HEK293 (cell line): ENCODE measurements at regions not wholly inside any gene's neighbourhood (a gene's known extent, or its start where the extent isn't known, plus 50 kb on each side); places are given as distances from the start of the nearest gene placed in this dataset.
A peak's percentile ranks its signal among the peaks of the same experiment; 100 is the strongest.

ENCODE experiments used
- CTCF ChIA-PET: fragments of 350-600 bp; formaldehyde crosslinking; extraction: SDS; loops from one replicate; lab custom pipeline; 2021; ENCODE audit warnings: antibody characterized with exemption; lab: Yijun Ruan, JAX
- POLR2A ChIA-PET: fragments of 300-600 bp; formaldehyde crosslinking; extraction: SDS; loops from one replicate; lab custom pipeline; 2020; ENCODE audit warnings: antibody characterized with exemption, inconsistent platforms; lab: Yijun Ruan, JAX
- H3K27ac ChIP-seq: fragments of 200-500 bp; sonication (Bioruptor generic); 2 replicates; pipeline ENCODE4 v1.5.1; 2014; ENCODE audit warnings: low read depth, low read length, control low read depth, inconsistent platforms; ENCODE audit errors: extremely low read depth
- H3K36me3 ChIP-seq, 2 experiments: fragments of 200-500 bp in 1 of 2; sonication (Bioruptor generic) in 1 of 2; 1 replicate in 1 of 2; 2 replicates in 1 of 2; pipeline ENCODE4 v1.5.1; 2014 to 2017; ENCODE audit warnings: inconsistent platforms in 2 of 2, low read length in 2 of 2; ENCODE audit not compliant: control insufficient read depth in 2 of 2, insufficient read depth in 1 of 2
- H3K4me1 ChIP-seq: fragments of 200-500 bp; sonication (Bioruptor generic); 2 replicates; pipeline ENCODE4 v1.5.1; 2014; ENCODE audit warnings: mild to moderate bottlenecking, low read length, inconsistent platforms; ENCODE audit not compliant: control insufficient read depth, insufficient read depth
- H3K4me3 ChIP-seq: 2 replicates; pipeline ENCODE4 v1.5.1; 2011; ENCODE audit warnings: low read depth, mild to moderate bottlenecking, control low read depth, low read length, moderate library complexity
- H3K9me3 ChIP-seq: fragments of 200-500 bp; sonication (Bioruptor generic); 2 replicates; pipeline ENCODE4 v1.5.1; 2014; ENCODE audit warnings: low read depth, low read length, inconsistent platforms; ENCODE audit not compliant: control insufficient read depth, insufficient read depth
- AEBP2 ChIP-seq: fragments of 450-650 bp; formaldehyde crosslinking; IDR thresholded peaks from 2 replicates; pipeline ENCODE4 v1.5.1; 2016; ENCODE audit warnings: missing biosample characterization, missing genetic modification characterization, borderline replicate concordance
- PRDM6 ChIP-seq: fragments of 450-650 bp; formaldehyde crosslinking; IDR thresholded peaks from 2 replicates; pipeline ENCODE4 v1.5.1; 2017; ENCODE audit warnings: missing biosample characterization, missing genetic modification characterization
- SCRT1 ChIP-seq: fragments of 450-650 bp; formaldehyde crosslinking; IDR thresholded peaks from 2 replicates; pipeline ENCODE4 v1.5.1; 2016; ENCODE audit warnings: missing biosample characterization, missing genetic modification characterization, borderline replicate concordance
- SP3 ChIP-seq: fragments of 450-650 bp; formaldehyde crosslinking; IDR thresholded peaks from 2 replicates; pipeline ENCODE4 v1.5.1; 2016; ENCODE audit warnings: missing biosample characterization, missing genetic modification characterization
- TRIM28 ChIP-seq: IDR thresholded peaks from 2 replicates; pipeline ENCODE4 v1.6.1; 2011; ENCODE audit warnings: low read length, control low read depth, borderline replicate concordance
- WT1 ChIP-seq: fragments of 450-650 bp; formaldehyde crosslinking; IDR thresholded peaks from 2 replicates; pipeline ENCODE4 v1.5.1; 2016; ENCODE audit warnings: missing biosample characterization, missing genetic modification characterization
- ZBTB1 ChIP-seq: fragments of 450-650 bp; formaldehyde crosslinking; IDR thresholded peaks from 2 replicates; pipeline ENCODE4 v1.5.1; 2016; ENCODE audit warnings: missing biosample characterization, missing genetic modification characterization
- ZBTB10 ChIP-seq: fragments of 450-650 bp; formaldehyde crosslinking; IDR thresholded peaks from 2 replicates; pipeline ENCODE4 v1.5.1; 2016; ENCODE audit warnings: missing biosample characterization, missing genetic modification characterization
- ZBTB26 ChIP-seq: fragments of 450-650 bp; formaldehyde crosslinking; optimal IDR thresholded peaks from 2 replicates; pipeline ENCODE3; 2016; ENCODE audit warnings: missing biosample characterization, mild to moderate bottlenecking, missing genetic modification characterization
- ZBTB48 ChIP-seq: fragments of 450-650 bp; formaldehyde crosslinking; IDR thresholded peaks from 2 replicates; pipeline ENCODE4 v1.5.1; 2016; ENCODE audit warnings: missing biosample characterization, missing genetic modification characterization
- ZFP41 ChIP-seq: fragments of 450-650 bp; formaldehyde crosslinking; IDR thresholded peaks from 2 replicates; pipeline ENCODE4 v1.5.1; 2016; ENCODE audit warnings: missing biosample characterization, missing genetic modification characterization, borderline replicate concordance
- ZNF114 ChIP-seq: fragments of 450-650 bp; formaldehyde crosslinking; IDR thresholded peaks from 2 replicates; pipeline ENCODE4 v1.5.0; 2017; ENCODE audit warnings: missing biosample characterization, missing genetic modification characterization
- ZNF155 ChIP-seq: fragments of 450-650 bp; formaldehyde crosslinking; IDR thresholded peaks from 2 replicates; pipeline ENCODE4 v1.5.1; 2016; ENCODE audit warnings: missing biosample characterization, missing genetic modification characterization
- ZNF174 ChIP-seq: fragments of 450-650 bp; formaldehyde crosslinking; IDR thresholded peaks from 2 replicates; pipeline ENCODE4 v1.5.0; 2017; ENCODE audit warnings: missing biosample characterization, mild to moderate bottlenecking, missing genetic modification characterization
- ZNF221 ChIP-seq: fragments of 450-650 bp; formaldehyde crosslinking; IDR thresholded peaks from 2 replicates; pipeline ENCODE4 v1.5.1; 2017; ENCODE audit warnings: missing biosample characterization, missing genetic modification characterization, borderline replicate concordance
- ZNF350 ChIP-seq: fragments of 450-650 bp; formaldehyde crosslinking; IDR thresholded peaks from 2 replicates; pipeline ENCODE4 v1.5.0; 2017; ENCODE audit warnings: missing biosample characterization, mild to moderate bottlenecking, missing genetic modification characterization
- ZNF366 ChIP-seq: fragments of 450-650 bp; formaldehyde crosslinking; conservative IDR thresholded peaks from 2 replicates; pipeline ENCODE4 v1.5.1; 2016; ENCODE audit warnings: missing biosample characterization, missing genetic modification characterization
- ZNF426 ChIP-seq: fragments of 450-650 bp; formaldehyde crosslinking; IDR thresholded peaks from 2 replicates; pipeline ENCODE4 v1.5.1; 2017; ENCODE audit warnings: missing biosample characterization, missing genetic modification characterization, mild to moderate bottlenecking, inconsistent platforms, moderate library complexity
- ZNF449 ChIP-seq: fragments of 450-650 bp; formaldehyde crosslinking; IDR thresholded peaks from 2 replicates; pipeline ENCODE4 v1.5.1; 2017; ENCODE audit warnings: missing biosample characterization, mild to moderate bottlenecking, missing genetic modification characterization, moderate library complexity
- ZNF544 ChIP-seq: fragments of 450-650 bp; formaldehyde crosslinking; IDR thresholded peaks from 2 replicates; pipeline ENCODE4 v1.5.0; 2017; ENCODE audit warnings: missing biosample characterization, missing genetic modification characterization
- ZNF561 ChIP-seq: fragments of 450-650 bp; IDR thresholded peaks from 2 replicates; pipeline ENCODE4 v1.5.1; 2018; ENCODE audit warnings: missing biosample characterization, missing genetic modification characterization, borderline replicate concordance
- ZNF571 ChIP-seq: fragments of 450-650 bp; formaldehyde crosslinking; IDR thresholded peaks from 2 replicates; pipeline ENCODE4 v1.5.0; 2017; ENCODE audit warnings: missing biosample characterization, missing genetic modification characterization
- ZNF639 ChIP-seq: fragments of 450-650 bp; formaldehyde crosslinking; IDR thresholded peaks from 2 replicates; pipeline ENCODE4 v1.5.1; 2016; ENCODE audit warnings: missing biosample characterization, missing genetic modification characterization
- ZSCAN30 ChIP-seq: fragments of 450-650 bp; IDR thresholded peaks from 2 replicates; pipeline ENCODE4 v1.5.1; 2018; ENCODE audit warnings: missing biosample characterization, mild to moderate bottlenecking, missing genetic modification characterization, moderate library complexity

GRCh38 chr11:92670308-92670890, 299.1 kb upstream of the MTNR1B start:
- Histone ChIP-seq H3K9me3 (no peaks in the 10 kb centered on the region), H3K27ac (no peak overlapping the region), H3K4me3 (no peak overlapping the region), H3K36me3 (no peaks in the 10 kb centered on the region), H3K4me1 (peaks cover 4% of the 10 kb centered on the region; the same call in 1 of the 2 replicates)
- POLR2A ChIA-PET: no interaction called here
- CTCF ChIA-PET: no interaction called here
- TF ChIP-seq SCRT1 (peak; percentile 32; the same call in 1 of the 2 replicates), ZNF544 (tag by site-specific recombination) (no peak), SP3 (no peak), ZBTB10 (tag by site-specific recombination) (no peak), ZNF426 (tag by site-specific recombination) (no peak), WT1 (tag by site-specific recombination) (peak; percentile 84), ZBTB48 (no peak), PRDM6 (peak; percentile 28; the same call in 1 of the 2 replicates), ZNF449 (tag by site-specific recombination) (no peak), ZNF221 (tag by site-specific recombination) (no peak), TRIM28 (0 out of 2 replicates have a peak, but pooled peaks have one; percentile 12), ZFP41 (tag by site-specific recombination) (no peak)

GRCh38 chr11:92671081-92671480, 298.4 kb upstream of the MTNR1B start:
- peaks cover 4% of the 10 kb centered on the region; the same call in 1 of the 2 replicates for H3K4me1 ChIP-seq
- no peak overlapping the region for H3K27ac ChIP-seq
- no peaks in the 10 kb centered on the region for H3K9me3 ChIP-seq
- ChIA-PET CTCF (no interaction called here), POLR2A (no interaction called here)
- TF ChIP-seq AEBP2 (tag by site-specific recombination) (no peak), ZNF639 (no peak), ZNF114 (tag by site-specific recombination) (no peak), ZNF174 (tag by site-specific recombination) (no peak), ZNF366 (no peak), ZBTB1 (no peak), ZNF350 (tag by site-specific recombination) (no peak), ZBTB26 (no peak), TRIM28 (no peak), ZNF571 (tag by site-specific recombination) (no peak), ZNF155 (tag by site-specific recombination) (no peak), ZSCAN30 (tag by site-specific recombination) (no peak), ZNF561 (tag by site-specific recombination) (no peak)
- H3K4me3 ChIP-seq: no peak overlapping the region
- H3K36me3 ChIP-seq: no peaks in the 10 kb centered on the region
